ENCODE measurements at regions not wholly inside any gene's neighbourhood (a gene's known extent, or its start where the extent isn't known, plus 50 kb on each side); places are given as distances from the start of the nearest gene placed in this dataset.

GRCh38 chr20:1712634-1713624 is 55.4 kb upstream of the SIRPG start:
- TF ChIP-seq, protein P1, sequence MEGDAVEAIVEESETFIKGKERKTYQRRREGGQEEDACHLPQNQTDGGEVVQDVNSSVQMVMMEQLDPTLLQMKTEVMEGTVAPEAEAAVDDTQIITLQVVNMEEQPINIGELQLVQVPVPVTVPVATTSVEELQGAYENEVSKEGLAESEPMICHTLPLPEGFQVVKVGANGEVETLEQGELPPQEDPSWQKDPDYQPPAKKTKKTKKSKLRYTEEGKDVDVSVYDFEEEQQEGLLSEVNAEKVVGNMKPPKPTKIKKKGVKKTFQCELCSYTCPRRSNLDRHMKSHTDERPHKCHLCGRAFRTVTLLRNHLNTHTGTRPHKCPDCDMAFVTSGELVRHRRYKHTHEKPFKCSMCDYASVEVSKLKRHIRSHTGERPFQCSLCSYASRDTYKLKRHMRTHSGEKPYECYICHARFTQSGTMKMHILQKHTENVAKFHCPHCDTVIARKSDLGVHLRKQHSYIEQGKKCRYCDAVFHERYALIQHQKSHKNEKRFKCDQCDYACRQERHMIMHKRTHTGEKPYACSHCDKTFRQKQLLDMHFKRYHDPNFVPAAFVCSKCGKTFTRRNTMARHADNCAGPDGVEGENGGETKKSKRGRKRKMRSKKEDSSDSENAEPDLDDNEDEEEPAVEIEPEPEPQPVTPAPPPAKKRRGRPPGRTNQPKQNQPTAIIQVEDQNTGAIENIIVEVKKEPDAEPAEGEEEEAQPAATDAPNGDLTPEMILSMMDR (conservative IDR thresholded peaks at IDR 0.05; ENCODE audit: low read depth, low read length), result no peak
- TF ChIP-seq EZH2phosphoT487 (IDR thresholded peaks at IDR 0.05; ENCODE audit: borderline replicate concordance, low read length) (no peak), EZH2 (IDR thresholded peaks at IDR 0.05; ENCODE audit: low read length, unreplicated experiment) (no peak)

Measured in PC-3 (cell line).